Tibial nerve (tissue), 4 donors: ENCODE measurements at regions not wholly inside any gene's neighbourhood (a gene's known extent, or its start where the extent isn't known, plus 50 kb on each side); places are given as distances from the start of the nearest gene placed in this dataset.

Experiments
- CTCF ChIP-seq, 5 experiments: fragments of 200-600 bp in 3 of 5; fragments of 450-650 bp in 2 of 5; sonication (generic) in 3 of 5; IDR thresholded peaks; one replicate each; pipeline ENCODE4 v1.5.1; 2016 to 2019; ENCODE audit warnings: antibody characterized with exemption in 5 of 5, mild to moderate bottlenecking in 3 of 5, moderate library complexity in 2 of 5
- EP300 ChIP-seq, 2 donors: sonication (generic); formaldehyde crosslinking; IDR thresholded peaks; one replicate each; pipeline ENCODE4 v1.6.1; 2017; ENCODE audit warnings: antibody characterized with exemption in 2 of 2, mild to moderate bottlenecking in 1 of 2
- POLR2A ChIP-seq, 2 donors: fragments of 450-650 bp; IDR thresholded peaks; one replicate each; pipeline ENCODE4 v1.6.1; 2017; ENCODE audit warnings: antibody characterized with exemption in 2 of 2, mild to moderate bottlenecking in 2 of 2, moderate library complexity in 2 of 2

- TF ChIP-seq CTCF (IDR thresholded peaks at IDR 0.05) (no peak), POLR2A (IDR thresholded peaks at IDR 0.05) (no peak), EP300 (IDR thresholded peaks at IDR 0.05) (no peak)
These were observed 207.6 kb downstream of the EMP1 start for GRCh38 chr12:13404111-13404628.
